Sigmoid colon (tissue), 3 donors: ENCODE measurements at regions not wholly inside any gene's neighbourhood (a gene's known extent, or its start where the extent isn't known, plus 50 kb on each side); places are given as distances from the start of the nearest gene placed in this dataset.

Experiments used
- POLR2A ChIP-seq, 2 donors: fragments of 450-650 bp; IDR thresholded peaks; one replicate each; pipeline ENCODE4 v1.6.1; 2016; ENCODE audit warnings: antibody characterized with exemption in 2 of 2, mild to moderate bottlenecking in 2 of 2, moderate library complexity in 2 of 2
- TF ChIP-seq, protein P1 (sequence below), 4 experiments: fragments of 450-650 bp in 3 of 4; fragments of 200-600 bp in 1 of 4; IDR thresholded peaks; one replicate each; pipeline ENCODE4 v1.5.1; 2016 to 2019; ENCODE audit warnings: antibody characterized with exemption in 4 of 4, mild to moderate bottlenecking in 3 of 4, moderate library complexity in 2 of 4

DNA sequence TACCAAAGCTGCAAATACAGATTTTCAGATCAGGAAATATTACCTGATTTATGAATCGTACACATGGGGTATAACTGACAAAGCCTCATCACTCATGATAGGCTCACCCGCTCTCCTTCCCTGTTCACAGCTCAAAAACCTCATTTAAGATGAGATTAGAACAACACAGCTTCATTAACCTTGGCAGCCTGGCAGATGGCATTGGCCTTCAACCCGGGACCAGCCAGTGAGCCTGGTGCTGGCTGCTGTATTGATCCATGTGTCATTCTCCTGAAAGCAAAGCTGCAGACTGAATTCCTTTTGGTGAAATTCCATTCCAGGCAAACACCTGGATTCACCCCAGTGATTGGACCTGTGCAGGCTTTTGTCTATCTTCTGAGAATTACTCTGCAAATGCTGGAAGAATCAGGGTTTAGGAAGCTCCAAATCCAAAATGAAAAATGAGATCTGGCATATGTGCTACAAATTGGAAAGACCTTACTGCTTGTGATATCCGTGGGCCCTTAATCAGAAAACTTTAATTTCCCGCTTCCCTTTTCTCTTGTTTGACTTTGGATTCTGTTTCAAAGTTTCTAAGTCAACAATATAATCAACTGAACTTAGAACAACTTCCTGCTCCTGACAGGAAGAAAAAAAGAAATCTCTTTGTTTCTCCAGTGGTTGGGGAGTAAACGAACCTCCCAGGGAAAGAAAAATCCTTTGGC, 189.1 kb upstream of the KBTBD8 start:
- TF ChIP-seq, protein P1, sequence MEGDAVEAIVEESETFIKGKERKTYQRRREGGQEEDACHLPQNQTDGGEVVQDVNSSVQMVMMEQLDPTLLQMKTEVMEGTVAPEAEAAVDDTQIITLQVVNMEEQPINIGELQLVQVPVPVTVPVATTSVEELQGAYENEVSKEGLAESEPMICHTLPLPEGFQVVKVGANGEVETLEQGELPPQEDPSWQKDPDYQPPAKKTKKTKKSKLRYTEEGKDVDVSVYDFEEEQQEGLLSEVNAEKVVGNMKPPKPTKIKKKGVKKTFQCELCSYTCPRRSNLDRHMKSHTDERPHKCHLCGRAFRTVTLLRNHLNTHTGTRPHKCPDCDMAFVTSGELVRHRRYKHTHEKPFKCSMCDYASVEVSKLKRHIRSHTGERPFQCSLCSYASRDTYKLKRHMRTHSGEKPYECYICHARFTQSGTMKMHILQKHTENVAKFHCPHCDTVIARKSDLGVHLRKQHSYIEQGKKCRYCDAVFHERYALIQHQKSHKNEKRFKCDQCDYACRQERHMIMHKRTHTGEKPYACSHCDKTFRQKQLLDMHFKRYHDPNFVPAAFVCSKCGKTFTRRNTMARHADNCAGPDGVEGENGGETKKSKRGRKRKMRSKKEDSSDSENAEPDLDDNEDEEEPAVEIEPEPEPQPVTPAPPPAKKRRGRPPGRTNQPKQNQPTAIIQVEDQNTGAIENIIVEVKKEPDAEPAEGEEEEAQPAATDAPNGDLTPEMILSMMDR (IDR thresholded peaks at IDR 0.05) = no peak
- TF ChIP-seq POLR2A (IDR thresholded peaks at IDR 0.05) = no peak
